GM20000 (cell line): ENCODE measurements at regions not wholly inside any gene's neighbourhood (a gene's known extent, or its start where the extent isn't known, plus 50 kb on each side); places are given as distances from the start of the nearest gene placed in this dataset.

ENCODE experiments used
- DNase-seq: peaks from one replicate; pipeline ENCODE4 v3.0.0; 2012; ENCODE audit warnings: low spot score
- CTCF ChIP-seq: IDR thresholded peaks from 2 replicates; pipeline ENCODE4 v1.5.1; 2012; ENCODE audit warnings: mild to moderate bottlenecking, control low read depth; ENCODE audit errors: extremely low read depth, missing control alignments

DNA sequence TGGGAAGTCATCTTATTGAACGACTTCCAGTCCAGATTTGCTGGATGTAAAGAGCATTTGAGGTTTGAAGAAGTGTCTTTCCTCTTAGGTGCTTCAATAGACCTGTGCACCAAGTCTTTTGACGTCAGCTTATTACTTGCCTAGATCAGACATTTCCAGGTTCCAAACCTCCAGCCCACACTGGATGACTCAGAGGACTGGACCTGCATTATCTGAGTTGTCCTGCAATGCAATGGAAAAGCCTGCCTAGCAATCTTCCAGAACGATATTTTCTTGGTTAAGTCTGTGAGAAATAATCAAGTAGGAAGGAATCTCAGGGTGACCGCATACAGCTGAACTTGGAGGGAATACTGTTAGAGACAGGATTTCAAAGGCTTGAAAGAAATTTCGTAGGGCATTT lies 147.2 kb upstream of the MOCS2 start:
- no peak for TF ChIP-seq CTCF
- no peak for DNase-seq

DNA sequence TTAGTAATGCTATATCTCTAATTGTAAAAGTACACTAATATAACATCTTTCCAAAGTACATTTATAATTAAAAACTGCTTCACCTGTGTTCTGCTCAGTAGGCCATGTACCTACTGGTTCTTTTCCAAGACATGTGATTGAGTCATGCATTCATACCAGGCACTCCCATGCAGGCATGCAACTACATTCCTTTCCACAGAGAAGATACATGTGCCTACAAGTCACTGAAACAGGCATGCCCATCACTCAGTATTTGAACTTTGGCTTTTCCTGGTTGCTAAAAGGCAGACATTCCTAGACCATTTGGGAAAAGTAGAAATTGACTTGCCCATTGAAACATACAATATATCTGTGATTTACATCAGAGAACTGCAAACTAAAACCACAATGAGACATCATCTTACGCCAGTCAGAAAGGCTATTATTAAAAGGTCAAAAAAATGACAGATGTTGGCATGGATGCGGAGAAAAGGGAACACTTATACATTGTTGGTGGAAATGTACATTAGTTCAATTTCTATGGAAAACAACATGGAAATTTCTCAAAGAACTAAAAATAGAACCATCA lies 148.3 kb upstream of the MOCS2 start:
- no peak for TF ChIP-seq CTCF
- DNase-seq: no peak

DNA sequence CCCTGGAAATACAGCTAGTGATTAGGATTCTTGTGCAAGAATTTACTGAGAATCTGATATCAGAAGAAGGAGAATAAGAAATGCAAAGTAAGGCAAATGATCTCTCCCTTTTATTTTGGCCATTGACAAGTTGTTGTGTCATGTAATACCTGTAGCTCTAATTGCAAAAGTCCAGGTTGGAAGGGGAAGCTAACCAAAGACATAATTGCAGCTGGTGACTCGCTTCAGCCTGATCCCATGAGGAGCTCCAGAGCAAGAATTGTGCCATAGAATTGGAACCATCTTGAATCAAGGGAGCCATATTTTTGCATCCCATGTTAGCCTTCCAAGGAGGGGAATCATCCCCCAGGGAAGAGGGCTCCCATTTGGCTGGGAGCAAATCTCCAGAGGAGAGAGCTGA lies 149.6 kb upstream of the MOCS2 start:
- TF ChIP-seq CTCF: no peak
- DNase-seq: no peak

GRCh38 chr5:53260446-53260845 lies 150.9 kb upstream of the MOCS2 start:
- TF ChIP-seq CTCF: no peak

DNA sequence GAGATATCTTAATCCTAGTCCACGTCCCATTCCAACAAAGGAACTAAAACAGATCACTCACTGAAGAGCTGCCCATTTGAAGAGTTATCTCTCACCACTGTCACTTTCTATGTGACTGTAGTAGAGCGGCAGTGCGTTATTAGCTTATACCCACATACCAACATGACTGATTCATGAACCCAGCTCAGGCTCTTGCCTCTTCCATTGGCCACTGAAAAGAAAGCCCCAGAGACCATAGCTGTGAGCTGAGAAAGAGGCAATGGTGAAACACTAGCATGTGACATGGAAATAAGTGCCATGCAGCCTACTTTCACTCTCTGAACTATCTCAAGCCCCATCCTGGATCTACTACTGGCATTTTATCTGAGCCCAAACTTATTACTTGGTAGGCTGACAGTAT lies 151.7 kb upstream of the MOCS2 start:
- no peak for DNase-seq
- TF ChIP-seq CTCF: no peak

More at GRCh38 chr5:53260446-53260845, 150.9 kb upstream of the MOCS2 start:
- no peak for DNase-seq

DNA sequence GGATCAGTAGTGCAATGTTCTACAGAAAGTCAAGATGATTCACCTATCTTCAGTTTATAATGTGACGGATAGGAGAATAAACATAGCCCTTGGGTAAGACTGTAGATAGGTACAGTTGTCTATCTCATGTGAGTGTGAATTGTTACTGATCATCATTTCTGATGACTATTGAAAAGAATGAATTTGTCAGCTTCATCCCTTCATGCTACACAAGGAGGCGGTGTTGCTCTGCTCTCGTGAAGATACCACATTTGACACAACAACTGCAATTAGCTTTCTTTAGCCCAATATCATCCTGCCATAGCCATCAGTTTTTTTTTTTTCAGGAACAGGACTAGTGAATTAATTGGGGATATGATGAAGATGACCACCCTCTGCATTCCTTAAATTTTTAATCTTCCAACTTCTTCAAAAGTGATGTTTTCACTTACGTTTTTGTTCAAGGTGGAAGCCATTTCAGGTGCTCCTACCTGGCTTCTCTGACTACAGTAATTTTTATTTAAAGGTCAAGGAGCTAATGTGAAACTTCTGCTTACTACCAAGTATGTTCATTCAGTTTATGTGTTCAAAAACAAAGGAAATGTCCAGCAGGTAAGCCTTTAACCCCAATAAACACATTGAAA lies 152.9 kb upstream of the MOCS2 start:
- DNase-seq: no peak
- TF ChIP-seq CTCF: no peak

- no peak for DNase-seq
- TF ChIP-seq CTCF: no peak
Measured at GRCh38 chr5:53263151-53263550, 153.6 kb upstream of the MOCS2 start.
